ENCODE measurements at regions not wholly inside any gene's neighbourhood (a gene's known extent, or its start where the extent isn't known, plus 50 kb on each side); places are given as distances from the start of the nearest gene placed in this dataset.

DNA sequence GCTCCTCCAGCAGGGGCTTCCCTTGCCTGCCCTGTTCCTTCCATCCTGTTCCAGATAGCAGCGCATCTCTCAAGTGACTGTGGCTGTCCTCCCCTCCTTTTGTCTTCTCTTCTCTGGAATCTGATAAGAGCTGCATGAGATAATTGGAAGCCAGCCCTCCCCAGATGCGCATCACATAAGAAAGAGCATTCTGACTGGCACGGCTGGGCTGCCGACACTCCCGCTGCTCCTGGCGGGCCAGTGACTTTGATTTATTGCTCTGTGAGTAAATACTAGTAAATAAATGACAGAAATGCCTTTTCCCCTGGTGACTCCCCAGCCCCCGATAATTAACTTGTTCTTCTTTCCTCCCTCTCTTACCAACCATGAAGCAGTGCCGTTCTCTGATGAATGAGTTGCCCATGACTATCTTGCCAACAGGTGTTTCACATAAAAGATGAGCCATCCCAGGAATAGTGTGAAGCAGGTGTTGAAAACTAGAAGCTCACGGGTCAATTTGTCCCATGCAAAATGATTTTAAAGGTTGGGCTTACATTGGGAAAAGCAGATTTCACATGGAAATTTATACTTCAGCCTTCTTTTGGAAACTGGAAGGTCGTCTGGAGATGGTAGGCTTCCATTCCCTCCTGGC, 212.3 kb downstream of the ERCC6L2 start (continued):
- TF ChIP-seq STAT1 (IDR thresholded peaks at IDR 0.05; ENCODE audit: unreplicated experiment), result no peak
- no peak for TF ChIP-seq EZH2 (IDR thresholded peaks at IDR 0.05; ENCODE audit: low read depth, unreplicated experiment)
- TF ChIP-seq, protein P1, sequence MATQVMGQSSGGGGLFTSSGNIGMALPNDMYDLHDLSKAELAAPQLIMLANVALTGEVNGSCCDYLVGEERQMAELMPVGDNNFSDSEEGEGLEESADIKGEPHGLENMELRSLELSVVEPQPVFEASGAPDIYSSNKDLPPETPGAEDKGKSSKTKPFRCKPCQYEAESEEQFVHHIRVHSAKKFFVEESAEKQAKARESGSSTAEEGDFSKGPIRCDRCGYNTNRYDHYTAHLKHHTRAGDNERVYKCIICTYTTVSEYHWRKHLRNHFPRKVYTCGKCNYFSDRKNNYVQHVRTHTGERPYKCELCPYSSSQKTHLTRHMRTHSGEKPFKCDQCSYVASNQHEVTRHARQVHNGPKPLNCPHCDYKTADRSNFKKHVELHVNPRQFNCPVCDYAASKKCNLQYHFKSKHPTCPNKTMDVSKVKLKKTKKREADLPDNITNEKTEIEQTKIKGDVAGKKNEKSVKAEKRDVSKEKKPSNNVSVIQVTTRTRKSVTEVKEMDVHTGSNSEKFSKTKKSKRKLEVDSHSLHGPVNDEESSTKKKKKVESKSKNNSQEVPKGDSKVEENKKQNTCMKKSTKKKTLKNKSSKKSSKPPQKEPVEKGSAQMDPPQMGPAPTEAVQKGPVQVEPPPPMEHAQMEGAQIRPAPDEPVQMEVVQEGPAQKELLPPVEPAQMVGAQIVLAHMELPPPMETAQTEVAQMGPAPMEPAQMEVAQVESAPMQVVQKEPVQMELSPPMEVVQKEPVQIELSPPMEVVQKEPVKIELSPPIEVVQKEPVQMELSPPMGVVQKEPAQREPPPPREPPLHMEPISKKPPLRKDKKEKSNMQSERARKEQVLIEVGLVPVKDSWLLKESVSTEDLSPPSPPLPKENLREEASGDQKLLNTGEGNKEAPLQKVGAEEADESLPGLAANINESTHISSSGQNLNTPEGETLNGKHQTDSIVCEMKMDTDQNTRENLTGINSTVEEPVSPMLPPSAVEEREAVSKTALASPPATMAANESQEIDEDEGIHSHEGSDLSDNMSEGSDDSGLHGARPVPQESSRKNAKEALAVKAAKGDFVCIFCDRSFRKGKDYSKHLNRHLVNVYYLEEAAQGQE (IDR thresholded peaks at IDR 0.05; ENCODE audit: unreplicated experiment), result no peak
- TF ChIP-seq, protein P2, sequence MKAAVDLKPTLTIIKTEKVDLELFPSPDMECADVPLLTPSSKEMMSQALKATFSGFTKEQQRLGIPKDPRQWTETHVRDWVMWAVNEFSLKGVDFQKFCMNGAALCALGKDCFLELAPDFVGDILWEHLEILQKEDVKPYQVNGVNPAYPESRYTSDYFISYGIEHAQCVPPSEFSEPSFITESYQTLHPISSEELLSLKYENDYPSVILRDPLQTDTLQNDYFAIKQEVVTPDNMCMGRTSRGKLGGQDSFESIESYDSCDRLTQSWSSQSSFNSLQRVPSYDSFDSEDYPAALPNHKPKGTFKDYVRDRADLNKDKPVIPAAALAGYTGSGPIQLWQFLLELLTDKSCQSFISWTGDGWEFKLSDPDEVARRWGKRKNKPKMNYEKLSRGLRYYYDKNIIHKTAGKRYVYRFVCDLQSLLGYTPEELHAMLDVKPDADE (IDR thresholded peaks at IDR 0.05), result no peak
- TF ChIP-seq CREB1 (CRISPR knock-in tag; IDR thresholded peaks at IDR 0.05; ENCODE audit: low read depth), result no peak

DNA sequence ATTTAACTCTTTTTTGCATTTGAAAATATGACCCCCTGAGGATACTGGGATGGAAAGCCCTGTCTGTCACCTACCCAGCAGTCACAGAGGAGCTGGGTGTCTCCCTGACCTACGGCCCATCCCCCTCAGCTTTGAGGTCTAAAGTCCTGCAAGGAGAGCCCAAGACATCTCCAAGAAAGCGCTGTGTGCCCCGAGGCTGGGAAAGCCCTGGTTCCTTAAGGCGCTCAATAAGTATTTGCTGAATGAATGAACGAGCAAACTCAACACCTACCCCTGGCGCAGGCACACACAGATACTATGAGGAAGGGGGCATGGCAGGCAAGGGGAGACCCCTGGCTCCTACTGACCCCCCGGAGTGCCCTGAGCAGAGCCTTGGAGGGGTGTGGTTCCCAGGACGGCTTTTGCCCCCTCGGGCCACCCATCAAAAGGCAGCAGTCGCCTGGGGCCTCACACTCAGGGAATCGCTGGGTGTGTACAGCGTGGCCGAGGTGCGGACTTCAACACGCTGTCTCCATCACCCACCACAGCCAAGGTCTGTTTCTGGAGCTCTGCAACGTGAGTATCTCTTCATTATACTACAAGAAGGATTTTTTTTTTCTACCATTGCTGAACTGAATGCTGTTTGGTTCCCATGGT, 211.6 kb downstream of the ERCC6L2 start:
- no peaks in the 10 kb centered on the region for H3K36me3 Mint-ChIP-seq (ENCODE audit: low read depth)
- Histone ChIP-seq H4K20me1 (replicated peaks; ENCODE audit: insufficient read depth) (no peaks in the 10 kb centered on the region), H3K79me2 (replicated peaks; ENCODE audit: insufficient read depth) (no peaks in the 10 kb centered on the region), H3K27me3 (ENCODE audit: insufficient read depth) (no peaks in the 10 kb centered on the region), H3K4me3 (no peak overlapping the region), H3K9me2 (ENCODE audit: insufficient read depth) (peaks cover 8% of the 10 kb centered on the region; the same call in 1 of the 2 replicates), H3K4me2 (no peak overlapping the region), H3K36me3 (ENCODE audit: insufficient read depth) (no peaks in the 10 kb centered on the region), H2AFZ (0 out of 2 replicates have a peak overlapping the region, but pooled peaks have one; percentile 73), H3K4me1 (ENCODE audit: insufficient read depth) (peaks cover 14% of the 10 kb centered on the region), H3F3A (replicated peaks; ENCODE audit: low read depth) (no peaks in the 10 kb centered on the region), H3K27ac (ENCODE audit: low read depth) (no peak overlapping the region)
- ATAC-seq (peak; percentile 16; the same call in 2 of the 3 replicates), DNase-seq (ENCODE audit: low spot score) (no peak)
- H3K9me3 Mint-ChIP-seq, result no peaks in the 10 kb centered on the region
- peaks cover 11% of the 10 kb centered on the region for H3K4me1 Mint-ChIP-seq
- no peak overlapping the region for H3K27ac Mint-ChIP-seq
- no peak overlapping the region for H3K4me3 Mint-ChIP-seq
- H3K27me3 Mint-ChIP-seq (ENCODE audit: insufficient read depth, low read depth, poor library complexity), result peaks cover 3% of the 10 kb centered on the region
- TF ChIP-seq, protein P3, sequence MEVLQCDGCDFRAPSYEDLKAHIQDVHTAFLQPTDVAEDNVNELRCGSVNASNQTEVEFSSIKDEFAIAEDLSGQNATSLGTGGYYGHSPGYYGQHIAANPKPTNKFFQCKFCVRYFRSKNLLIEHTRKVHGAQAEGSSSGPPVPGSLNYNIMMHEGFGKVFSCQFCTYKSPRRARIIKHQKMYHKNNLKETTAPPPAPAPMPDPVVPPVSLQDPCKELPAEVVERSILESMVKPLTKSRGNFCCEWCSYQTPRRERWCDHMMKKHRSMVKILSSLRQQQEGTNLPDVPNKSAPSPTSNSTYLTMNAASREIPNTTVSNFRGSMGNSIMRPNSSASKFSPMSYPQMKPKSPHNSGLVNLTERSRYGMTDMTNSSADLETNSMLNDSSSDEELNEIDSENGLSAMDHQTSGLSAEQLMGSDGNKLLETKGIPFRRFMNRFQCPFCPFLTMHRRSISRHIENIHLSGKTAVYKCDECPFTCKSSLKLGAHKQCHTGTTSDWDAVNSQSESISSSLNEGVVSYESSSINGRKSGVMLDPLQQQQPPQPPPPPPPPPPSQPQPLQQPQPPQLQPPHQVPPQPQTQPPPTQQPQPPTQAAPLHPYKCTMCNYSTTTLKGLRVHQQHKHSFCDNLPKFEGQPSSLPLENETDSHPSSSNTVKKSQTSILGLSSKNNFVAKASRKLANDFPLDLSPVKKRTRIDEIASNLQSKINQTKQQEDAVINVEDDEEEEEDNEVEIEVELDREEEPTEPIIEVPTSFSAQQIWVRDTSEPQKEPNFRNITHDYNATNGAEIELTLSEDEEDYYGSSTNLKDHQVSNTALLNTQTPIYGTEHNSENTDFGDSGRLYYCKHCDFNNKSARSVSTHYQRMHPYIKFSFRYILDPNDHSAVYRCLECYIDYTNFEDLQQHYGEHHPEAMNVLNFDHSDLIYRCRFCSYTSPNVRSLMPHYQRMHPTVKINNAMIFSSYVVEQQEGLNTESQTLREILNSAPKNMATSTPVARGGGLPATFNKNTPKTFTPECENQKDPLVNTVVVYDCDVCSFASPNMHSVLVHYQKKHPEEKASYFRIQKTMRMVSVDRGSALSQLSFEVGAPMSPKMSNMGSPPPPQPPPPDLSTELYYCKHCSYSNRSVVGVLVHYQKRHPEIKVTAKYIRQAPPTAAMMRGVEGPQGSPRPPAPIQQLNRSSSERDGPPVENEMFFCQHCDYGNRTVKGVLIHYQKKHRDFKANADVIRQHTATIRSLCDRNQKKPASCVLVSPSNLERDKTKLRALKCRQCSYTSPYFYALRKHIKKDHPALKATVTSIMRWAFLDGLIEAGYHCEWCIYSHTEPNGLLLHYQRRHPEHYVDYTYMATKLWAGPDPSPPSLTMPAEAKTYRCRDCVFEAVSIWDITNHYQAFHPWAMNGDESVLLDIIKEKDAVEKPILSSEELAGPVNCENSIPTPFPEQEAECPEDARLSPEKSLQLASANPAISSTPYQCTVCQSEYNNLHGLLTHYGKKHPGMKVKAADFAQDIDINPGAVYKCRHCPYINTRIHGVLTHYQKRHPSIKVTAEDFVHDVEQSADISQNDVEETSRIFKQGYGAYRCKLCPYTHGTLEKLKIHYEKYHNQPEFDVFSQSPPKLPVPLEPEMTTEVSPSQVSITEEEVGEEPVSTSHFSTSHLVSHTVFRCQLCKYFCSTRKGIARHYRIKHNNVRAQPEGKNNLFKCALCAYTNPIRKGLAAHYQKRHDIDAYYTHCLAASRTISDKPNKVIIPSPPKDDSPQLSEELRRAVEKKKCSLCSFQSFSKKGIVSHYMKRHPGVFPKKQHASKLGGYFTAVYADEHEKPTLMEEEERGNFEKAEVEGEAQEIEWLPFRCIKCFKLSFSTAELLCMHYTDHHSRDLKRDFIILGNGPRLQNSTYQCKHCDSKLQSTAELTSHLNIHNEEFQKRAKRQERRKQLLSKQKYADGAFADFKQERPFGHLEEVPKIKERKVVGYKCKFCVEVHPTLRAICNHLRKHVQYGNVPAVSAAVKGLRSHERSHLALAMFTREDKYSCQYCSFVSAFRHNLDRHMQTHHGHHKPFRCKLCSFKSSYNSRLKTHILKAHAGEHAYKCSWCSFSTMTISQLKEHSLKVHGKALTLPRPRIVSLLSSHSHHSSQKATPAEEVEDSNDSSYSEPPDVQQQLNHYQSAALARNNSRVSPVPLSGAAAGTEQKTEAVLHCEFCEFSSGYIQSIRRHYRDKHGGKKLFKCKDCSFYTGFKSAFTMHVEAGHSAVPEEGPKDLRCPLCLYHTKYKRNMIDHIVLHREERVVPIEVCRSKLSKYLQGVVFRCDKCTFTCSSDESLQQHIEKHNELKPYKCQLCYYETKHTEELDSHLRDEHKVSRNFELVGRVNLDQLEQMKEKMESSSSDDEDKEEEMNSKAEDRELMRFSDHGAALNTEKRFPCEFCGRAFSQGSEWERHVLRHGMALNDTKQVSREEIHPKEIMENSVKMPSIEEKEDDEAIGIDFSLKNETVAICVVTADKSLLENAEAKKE (CRISPR knock-in tag; IDR thresholded peaks at IDR 0.05), result no peak
- TF ChIP-seq ZNF331 (CRISPR knock-in tag; IDR thresholded peaks at IDR 0.05; ENCODE audit: low read depth) (no peak), STAT1 (IDR thresholded peaks at IDR 0.05; ENCODE audit: unreplicated experiment) (no peak), CREB1 (CRISPR knock-in tag; IDR thresholded peaks at IDR 0.05; ENCODE audit: low read depth) (no peak), ZNF114 (CRISPR knock-in tag; IDR thresholded peaks at IDR 0.05) (no peak), NANOG (IDR thresholded peaks at IDR 0.05; ENCODE audit: borderline replicate concordance) (no peak), POLR2AphosphoS5 (IDR thresholded peaks at IDR 0.05; ENCODE audit: low read depth) (no peak), JUNB (IDR thresholded peaks at IDR 0.05; ENCODE audit: unreplicated experiment) (no peak)
- TF ChIP-seq, protein P4, sequence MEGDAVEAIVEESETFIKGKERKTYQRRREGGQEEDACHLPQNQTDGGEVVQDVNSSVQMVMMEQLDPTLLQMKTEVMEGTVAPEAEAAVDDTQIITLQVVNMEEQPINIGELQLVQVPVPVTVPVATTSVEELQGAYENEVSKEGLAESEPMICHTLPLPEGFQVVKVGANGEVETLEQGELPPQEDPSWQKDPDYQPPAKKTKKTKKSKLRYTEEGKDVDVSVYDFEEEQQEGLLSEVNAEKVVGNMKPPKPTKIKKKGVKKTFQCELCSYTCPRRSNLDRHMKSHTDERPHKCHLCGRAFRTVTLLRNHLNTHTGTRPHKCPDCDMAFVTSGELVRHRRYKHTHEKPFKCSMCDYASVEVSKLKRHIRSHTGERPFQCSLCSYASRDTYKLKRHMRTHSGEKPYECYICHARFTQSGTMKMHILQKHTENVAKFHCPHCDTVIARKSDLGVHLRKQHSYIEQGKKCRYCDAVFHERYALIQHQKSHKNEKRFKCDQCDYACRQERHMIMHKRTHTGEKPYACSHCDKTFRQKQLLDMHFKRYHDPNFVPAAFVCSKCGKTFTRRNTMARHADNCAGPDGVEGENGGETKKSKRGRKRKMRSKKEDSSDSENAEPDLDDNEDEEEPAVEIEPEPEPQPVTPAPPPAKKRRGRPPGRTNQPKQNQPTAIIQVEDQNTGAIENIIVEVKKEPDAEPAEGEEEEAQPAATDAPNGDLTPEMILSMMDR (conservative IDR thresholded peaks at IDR 0.05; ENCODE audit: low read depth in 2 of 2), result no peak
